ENCODE measurements at regions not wholly inside any gene's neighbourhood (a gene's known extent, or its start where the extent isn't known, plus 50 kb on each side); places are given as distances from the start of the nearest gene placed in this dataset.

DNA sequence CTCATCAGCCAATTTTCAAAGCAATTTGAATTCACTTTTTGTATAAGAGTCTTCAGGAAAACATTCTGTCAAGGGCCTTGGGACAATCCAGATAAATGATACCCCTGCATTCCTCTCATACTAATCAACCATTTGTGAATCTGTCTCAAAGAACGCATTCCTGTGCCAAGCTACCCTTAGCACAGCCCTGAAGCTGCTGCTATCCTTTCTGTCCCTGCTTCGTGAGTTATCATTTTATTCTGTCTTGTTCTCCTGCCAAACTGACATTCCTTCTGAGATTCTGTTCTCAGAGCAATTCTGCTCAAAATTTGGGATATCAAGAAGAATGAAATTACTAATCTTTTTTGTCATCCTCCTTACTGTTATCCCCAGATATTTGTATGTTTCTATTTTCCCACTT lies 213.9 kb upstream of the STXBP5 start:
- DNase-seq, result no peak

DNA sequence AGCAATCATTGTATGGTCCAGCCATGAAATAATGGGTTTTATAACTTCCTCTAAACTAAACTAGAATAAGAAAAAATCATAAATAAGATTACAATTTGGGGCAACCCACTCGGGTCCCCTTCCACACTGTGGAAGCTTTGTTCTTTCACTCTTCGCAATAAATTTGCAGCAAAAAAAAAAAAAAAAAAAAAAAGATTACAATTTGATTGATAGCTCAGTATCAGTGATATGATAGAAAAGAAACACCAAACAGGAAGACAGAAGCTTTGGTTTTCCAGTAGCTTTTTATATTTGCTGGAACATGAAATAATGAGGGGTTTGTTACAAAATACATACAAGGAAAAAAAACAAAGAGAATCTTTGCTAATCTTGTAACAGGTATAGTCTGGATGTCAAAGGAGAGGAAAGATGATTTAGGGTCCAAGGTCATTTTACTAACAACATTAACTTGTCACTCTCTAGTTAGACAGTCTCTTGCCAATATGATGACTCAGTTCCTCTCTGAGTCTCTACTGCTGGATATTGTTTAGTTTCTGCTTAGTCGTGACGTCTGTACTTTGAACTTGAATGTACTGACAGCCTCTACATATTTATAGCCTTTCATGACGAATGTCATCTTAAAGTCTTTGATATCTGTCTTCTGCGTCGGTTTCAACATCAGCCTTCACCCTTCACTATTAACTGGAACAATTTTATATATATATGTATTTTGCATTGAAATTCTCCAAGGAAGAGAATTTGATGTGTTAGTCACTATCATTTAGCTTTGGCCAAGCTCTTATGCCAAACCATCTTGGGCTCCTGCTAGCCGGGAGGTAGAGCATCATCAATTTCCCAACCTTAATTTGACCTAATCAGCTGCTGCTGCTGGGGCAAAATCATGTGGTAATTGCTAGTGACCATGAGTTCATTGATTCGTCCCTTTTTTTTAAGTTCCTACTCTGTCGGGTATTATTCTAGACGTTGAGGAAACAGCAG lies 213.1 kb upstream of the STXBP5 start:
- no peak for DNase-seq

DNA sequence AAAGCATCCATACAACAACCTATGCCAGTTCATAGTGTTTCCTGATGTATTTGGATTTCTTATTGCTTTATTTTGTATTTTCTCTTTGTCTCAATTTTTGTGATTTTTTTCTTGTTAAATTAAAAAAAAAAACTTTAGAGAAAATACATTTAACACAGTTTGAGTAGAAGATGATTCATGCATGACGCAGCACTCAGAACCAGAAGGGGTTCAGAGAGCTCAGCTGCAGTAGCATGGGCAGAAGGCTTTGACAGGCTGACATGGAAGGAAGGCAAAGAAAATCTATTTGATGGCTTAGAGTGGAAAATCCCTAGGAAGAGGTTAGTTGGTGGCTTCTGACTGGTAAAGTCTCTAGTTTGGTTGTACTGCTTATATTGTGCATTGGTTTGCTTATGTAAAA lies 207.2 kb upstream of the STXBP5 start:
- no peak for DNase-seq

DNA sequence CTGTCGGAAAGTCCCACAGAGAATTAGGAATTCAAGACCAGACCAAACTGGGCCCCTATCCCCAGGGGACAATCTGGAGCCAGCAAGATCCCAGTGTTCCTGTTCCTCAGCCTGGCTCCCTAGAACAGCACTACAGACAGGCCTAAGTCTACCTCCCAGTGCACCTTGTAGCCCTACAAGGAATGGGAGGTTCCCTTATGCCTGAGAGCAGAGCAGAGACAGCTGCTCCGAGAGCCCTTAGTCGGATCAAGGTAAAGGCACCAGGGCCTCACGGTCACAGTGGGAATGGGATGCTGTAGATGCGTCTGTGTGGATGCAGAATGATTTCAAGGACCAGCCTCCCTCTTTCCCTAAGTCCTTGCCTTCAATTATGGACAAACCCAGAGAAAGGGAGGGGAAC lies 204.5 kb upstream of the STXBP5 start:
- no peak for DNase-seq

DNA sequence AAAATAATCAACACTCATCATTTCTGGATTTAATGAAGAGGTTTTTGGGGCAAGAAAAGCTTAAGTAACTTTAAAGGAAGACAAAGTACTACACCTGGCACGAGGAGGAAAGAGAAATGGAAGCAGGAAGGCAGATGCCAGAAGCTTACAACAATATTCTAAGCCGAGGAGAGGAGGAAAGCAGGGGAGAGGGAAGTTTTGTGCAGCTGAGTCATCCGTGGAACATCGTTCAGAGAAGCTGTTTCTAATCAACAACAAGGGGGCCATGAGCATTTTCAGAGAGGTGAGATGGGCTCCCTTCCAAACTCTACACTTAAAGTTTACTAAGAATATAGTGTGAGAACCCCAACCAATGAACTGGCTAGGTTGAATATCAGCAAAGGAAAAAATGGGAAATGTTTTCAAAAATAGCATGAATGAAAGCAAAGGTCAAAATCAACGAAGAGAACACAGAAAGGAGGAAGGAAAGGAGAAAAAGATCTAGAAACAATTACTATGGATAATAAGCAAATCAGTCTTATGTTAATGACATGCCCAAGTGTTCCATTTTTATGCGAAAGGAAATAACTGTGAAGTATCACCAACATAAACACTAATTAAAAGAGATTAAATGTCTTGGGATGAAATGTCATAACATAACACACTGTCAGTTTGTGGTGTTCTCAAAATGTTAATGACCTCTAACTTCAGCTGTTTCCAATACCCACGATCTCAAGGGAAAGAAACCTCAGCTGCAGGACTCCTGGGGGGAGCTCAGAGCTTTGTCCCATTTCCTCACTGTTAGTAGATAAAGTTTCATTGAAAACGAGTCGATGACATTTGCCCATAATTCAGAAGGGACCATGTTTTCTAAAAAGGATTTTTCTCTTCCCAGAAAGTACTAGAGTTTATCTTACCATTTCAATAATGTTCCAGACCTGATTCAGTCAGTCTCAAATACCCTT lies 203.4 kb upstream of the STXBP5 start:
- no peak for DNase-seq

DNA sequence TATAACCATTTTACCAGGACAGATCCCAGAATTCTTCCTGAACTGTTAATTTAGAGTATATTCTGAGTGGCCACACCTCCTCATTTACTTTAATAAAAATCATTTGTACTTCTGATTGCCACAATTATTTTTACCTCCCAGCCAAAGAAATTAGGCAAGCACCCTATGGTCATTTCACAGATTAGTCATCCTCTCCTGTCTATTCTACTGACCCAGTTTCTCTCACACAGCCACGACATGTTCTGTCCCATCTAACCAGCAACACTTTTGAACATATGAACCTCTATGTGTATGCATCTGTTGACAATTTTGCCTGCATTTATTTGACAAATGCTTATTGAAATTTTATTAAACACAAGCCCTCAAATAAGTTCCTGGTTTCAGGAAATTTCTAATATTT lies 202.6 kb upstream of the STXBP5 start:
- no peak for DNase-seq

DNA sequence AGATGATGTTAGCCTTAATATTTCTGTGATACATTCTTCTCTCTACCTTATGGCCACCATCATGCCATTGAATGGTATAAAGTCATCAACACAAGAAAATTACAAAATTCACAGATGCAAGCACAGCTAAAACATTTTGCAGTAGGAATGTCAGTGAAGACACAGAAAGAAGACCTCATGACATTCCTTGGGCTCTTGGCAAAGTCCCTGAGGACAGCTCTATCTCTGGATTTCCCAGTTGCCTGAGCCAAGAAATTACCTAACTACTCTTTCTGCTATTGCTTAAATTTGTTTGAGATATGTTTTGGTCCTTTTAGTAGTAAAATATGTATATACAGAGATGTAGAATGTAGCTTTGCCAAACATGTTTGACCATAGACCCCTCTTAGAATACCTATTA lies 201.0 kb upstream of the STXBP5 start:
- DNase-seq, result no peak

DNA sequence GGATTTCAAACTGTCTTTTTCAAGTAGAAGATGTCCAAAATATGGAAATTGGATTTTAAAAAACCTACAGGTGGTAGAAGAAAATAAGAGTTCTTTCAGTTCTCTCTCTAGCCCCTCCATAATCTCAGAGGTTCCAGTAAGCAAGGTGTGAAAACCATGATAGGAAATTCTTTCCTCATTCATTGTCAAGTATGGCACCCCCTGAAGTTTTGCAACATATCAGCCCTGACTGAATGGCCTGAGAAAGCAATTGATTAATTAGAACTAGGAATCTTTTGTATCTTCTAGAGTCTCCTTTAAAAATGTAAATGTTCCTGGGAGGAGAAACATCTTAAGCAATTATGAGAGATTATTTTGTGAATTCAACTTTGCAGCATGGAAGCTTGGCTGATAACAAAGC lies 198.7 kb upstream of the STXBP5 start:
- no peak for DNase-seq

DNA sequence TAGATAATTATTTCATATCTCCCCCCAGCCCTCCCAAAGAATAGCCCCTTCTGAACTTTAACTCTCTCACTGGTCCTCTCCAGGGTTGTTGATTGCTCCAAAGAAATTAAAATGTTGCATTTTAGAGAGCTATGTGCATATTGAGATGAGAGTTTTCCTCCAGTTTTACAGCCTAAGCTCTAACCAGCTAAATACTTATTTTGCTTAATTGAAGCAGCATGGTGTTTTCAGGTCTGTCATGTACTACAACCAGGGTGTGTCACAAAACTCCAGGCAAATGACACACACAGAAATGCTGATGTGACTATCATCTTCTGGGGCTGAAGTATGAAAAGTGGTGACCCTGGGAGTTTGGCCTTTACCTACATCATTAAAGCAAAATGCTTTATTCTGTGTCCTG lies 196.8 kb upstream of the STXBP5 start:
- no peak for DNase-seq

DNA sequence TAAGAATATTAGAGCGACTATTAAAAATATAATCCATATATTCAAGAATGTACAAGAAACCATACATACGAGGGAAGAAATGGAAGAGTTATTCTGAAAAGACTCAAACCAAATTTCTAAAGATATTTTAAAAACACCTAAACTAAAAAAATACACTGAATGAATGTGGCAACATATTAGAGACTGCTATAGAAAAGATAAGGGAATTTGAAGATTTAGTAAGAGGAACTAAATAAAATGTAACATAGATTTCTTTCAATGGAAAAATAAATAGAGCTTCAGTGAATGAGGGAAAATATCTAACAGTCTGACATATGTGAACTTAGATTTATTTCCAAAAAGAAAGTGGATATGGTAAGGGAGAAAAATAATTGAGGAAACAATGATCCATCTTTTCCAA lies 194.9 kb upstream of the STXBP5 start:
- DNase-seq, result no peak

DNA sequence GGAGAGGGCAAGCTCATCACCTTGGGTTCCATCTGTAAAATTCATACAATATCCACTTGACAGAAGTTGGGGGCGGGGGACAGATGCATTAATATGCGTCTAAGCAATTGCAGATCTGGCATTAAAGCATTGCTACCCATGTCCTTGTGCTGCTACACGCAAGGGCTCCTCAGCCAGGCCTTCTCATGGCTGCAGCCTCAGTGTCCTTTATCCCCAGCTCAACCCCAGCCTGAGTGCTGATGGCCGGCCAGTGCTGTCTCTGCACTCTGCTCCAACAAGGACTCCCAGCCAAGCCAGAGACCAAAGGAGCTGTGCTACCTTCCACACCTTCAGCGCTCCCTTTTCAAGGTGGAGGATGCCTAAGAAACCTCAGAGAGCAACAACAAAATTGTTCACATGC lies 188.5 kb upstream of the STXBP5 start:
- DNase-seq, result no peak

DNA sequence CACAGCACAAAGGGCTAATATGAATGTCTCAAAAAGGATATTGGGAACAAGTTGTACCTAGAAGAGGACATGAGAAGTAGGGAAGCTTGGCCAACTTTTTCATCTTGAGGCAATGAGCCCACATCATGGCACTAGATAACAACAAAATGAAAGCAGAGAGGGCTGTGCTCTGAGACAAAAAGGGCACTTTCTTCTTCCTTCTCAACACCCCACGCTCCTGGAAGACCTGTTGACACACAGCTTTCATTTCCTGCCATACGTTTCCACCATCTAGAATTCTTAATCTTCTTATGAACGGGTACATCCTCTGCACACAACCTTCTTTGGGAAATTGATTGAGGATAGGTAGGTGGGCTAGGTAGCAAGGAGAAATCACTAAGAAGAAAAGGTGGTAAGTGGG lies 187.8 kb upstream of the STXBP5 start:
- DNase-seq, result no peak

DNA sequence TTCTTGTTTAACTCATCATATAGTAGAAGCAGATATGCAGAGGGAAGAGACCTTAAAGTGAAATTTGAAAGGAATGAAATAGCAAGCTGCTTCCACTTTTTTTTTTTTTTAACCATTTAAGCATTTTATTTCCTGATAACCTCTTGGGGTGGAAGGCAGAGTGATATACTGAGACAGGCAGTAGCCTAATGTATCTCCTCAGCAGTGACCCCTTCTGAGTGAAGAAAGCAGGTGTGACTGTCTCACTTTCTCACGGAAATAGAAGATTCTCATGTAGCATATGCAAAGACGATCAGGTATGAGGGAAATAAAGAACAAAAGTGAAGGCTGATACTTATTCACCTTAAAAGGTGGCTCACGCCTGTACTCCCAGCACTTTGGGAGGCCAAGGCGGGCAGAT lies 187.1 kb upstream of the STXBP5 start:
- no peak for DNase-seq

DNA sequence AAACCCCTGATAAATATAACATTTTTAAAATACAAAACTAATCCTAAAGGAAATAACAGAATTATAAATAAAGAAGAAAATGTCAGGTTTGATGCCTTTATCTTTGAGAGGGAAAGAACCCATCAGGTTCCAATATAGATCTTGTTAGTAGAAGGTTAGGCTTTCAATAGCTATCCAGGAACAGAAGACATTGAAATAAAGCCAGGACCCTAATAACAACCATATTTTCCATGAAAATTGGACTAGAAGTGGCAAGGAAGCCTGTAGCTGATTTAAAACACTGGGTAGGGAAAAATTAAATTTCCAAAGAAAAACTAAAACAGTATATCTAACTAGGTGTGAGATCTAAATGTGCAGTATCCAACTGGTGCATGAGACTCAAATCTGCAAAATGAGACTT lies 185.2 kb upstream of the STXBP5 start:
- DNase-seq, result no peak

DNA sequence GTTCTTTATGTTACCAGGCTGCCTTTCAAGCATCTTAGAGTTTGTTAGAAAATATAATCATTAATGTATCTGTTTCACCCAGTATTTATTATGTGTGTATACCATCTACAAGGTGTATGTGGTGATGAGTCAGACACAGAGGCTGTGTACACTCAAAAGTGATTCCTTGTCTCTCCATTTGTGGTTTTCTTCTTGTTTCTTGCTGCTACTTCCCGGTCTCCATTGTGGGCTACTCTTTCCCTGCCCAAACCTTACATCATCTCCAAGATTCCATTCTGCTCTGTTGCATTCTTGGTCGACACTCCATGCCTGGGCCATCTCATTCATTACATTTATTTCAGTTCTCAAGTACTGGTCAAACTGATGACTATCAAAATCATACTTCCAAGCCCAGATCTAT lies 182.2 kb upstream of the STXBP5 start:
- no peak for DNase-seq

DNA sequence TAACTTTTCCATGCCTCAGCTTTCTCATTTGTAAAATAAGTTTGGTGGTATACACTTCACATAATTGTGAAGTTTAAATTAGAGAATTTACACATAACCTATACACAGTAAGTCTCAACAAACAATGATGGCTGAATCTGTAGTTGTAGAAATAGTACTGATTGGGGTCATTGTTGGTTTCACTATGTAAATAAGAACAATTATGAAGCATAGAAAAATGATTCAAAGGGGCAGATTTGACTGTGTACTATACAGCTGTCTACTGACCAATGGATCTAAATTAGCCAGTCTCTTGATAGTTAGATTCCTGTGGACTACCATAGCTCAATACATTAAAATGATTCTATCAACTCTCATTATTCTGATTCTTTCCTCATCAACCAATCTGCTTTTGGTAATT lies 181.1 kb upstream of the STXBP5 start:
- DNase-seq, result no peak

DNA sequence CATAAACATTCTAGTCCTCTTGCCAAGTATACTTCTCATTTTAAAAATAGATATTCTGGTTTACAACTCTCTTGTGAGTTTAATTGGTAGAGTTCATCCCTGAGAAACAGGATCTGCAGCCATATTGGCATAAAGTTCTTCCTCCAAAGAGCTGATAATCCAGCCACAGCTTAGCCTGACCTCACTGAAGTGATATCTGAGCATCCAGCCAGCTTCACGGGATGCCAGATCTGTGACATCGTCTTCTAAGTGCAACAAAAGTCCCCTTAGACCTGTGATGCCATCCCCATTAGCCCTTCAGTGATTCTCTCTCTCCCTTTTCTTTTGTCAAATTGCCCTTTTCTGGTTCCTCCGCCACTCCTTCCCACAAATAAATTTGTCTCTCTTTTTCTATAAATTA lies 180.6 kb upstream of the STXBP5 start:
- no peak for DNase-seq

DNA sequence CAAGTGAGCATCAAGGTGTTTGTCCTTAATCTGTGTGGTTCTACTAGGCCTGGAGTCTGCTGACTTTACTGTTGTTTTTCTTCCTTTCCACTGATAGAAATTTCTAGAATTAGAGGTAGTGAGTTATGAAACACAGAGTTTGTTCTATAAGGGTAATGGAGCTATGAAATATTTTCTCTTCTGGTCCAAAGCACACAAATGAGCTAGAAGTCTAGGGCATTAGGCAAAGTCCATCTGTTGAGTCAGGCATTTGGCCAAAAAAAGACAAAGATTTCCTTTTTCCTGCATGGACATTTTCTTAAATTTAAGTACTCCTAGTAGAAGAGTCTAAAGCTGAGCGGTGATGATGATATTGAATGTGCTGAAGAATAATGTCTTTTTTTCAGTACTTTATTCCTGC lies 174.3 kb upstream of the STXBP5 start:
- no peak for DNase-seq

DNA sequence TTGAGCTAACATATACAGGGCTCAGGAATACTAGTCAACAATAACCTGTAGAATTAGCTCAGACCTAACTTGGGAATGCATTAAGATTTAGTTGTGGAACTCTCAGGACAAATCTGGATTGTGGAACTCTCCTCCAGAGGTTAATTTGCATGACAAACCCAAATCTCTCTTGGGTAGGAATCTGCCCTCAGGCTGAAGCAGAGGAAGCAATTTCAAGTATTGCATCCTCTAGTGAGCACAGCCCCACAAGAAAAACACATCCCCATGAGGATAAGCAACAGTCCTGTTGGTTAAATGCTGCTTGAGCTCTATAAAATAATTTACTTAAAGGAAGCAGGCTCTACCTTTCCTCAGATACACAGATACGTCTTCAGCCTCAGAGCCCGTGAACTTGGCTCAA lies 170.9 kb upstream of the STXBP5 start:
- no peak for DNase-seq

DNA sequence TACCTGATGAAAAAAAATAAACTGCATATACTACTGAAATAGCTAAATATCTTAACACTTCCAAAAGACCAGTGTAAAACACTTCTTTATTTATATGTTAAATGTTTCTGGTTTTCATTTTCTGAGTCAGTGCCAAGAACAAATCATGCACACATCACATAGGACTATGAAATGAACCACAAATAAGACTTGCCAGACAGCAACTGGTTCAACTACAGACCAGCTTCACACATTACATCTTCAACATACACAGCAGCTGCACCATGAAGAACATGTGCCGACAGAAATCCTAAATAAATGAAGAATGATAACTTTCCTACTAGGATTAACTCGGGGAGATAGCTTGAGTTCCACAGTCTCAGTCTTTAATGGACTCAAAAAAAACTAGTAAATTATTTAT lies 168.3 kb upstream of the STXBP5 start:
- DNase-seq, result no peak

DNA sequence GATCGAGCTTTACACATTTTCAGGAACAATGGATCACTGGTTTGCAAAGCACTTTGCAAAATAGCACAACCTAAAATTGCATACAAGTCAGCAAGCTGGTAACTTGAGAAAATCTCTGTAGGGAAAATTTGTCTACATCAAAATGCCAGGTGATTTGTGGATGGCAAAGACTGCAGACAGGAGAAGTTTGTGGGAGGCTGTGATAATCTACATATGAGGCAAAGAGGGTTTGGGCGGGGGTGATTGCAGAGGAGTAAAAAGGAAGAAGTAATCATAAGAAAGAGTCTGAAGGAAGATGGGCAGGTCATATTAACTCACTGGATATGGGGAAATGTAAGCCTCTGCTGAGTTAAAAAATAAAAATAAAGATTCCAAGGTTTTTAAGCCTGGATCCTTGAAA lies 166.3 kb upstream of the STXBP5 start:
- DNase-seq, result no peak

DNA sequence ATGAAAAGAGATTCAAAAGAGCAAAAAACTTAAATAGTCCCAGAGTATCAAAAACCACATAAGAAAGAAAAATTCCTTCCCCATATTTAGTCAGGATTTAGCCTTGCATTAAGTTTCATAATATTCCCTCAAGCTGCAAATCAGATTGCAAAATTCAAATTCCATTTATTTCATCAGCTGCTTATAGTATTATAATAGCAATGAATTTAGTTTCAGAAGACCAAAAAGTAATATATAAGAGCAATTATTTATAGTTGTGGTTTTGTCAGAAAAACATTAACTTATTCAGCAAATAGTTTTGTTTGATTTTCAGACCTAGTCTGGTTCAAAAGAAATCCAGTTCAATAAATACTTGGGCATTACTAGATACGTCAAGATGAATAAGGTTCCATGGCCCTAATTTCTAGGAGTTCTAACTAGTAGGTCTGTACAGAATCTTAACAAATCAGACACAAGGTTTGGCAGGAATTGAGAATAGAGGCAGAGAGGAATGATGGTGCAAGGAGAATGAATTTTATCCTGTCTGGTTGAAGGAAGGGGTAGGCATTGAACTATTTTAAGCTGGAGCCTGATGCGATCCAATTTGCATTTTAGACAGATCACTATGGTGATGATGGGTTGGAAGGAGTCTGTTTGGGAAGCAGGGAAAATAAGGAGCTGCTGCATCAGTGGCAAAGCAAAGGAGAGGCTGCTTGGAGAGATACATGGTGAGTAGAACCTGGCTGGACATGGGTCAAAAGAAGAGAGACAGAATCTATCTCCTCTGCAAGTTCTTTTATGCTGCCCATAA lies 163.9 kb upstream of the STXBP5 start:
- no peak for DNase-seq

DNA sequence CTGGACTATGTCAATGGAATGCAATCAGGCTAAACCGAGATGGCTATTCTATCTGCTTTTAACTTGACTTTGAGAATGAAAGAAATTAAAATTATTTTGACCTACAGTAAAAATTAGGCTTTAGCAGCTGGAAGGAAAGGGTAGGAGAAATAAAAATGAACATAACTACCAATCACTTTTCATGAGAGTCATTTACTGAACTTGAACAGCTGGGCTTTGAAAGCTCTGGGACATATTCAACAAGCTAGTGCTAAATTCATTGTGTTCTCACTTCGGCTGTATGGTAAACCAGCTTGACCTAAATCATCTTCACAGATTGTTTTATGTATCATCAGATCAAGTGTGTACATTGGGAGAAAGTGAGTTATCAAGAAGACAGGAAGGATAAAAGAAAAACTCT lies 161.5 kb upstream of the STXBP5 start:
- no peak for DNase-seq

Data from left hindlimb (tissue), 1 donor.